ENCODE measurements at regions not wholly inside any gene's neighbourhood (a gene's known extent, or its start where the extent isn't known, plus 50 kb on each side); places are given as distances from the start of the nearest gene placed in this dataset.

GRCh38 chr15:38701149-38701548 lies 136.5 kb upstream of the RASGRP1 start:
- no peak for TF ChIP-seq CTCF (IDR thresholded peaks at IDR 0.05)
- TF ChIP-seq POLR2A (IDR thresholded peaks at IDR 0.05) = no peak

Measured in transverse colon (tissue), 3 donors.